Stromal cell of bone marrow (primary cell): ENCODE measurements at regions not wholly inside any gene's neighbourhood (a gene's known extent, or its start where the extent isn't known, plus 50 kb on each side); places are given as distances from the start of the nearest gene placed in this dataset.
A peak's percentile ranks its signal among the peaks of the same experiment; 100 is the strongest.

Source experiments
- DNase-seq: peaks from one replicate; pipeline ENCODE4 v3.0.0-alpha.2; 2012; ENCODE audit warnings: low read depth

DNA sequence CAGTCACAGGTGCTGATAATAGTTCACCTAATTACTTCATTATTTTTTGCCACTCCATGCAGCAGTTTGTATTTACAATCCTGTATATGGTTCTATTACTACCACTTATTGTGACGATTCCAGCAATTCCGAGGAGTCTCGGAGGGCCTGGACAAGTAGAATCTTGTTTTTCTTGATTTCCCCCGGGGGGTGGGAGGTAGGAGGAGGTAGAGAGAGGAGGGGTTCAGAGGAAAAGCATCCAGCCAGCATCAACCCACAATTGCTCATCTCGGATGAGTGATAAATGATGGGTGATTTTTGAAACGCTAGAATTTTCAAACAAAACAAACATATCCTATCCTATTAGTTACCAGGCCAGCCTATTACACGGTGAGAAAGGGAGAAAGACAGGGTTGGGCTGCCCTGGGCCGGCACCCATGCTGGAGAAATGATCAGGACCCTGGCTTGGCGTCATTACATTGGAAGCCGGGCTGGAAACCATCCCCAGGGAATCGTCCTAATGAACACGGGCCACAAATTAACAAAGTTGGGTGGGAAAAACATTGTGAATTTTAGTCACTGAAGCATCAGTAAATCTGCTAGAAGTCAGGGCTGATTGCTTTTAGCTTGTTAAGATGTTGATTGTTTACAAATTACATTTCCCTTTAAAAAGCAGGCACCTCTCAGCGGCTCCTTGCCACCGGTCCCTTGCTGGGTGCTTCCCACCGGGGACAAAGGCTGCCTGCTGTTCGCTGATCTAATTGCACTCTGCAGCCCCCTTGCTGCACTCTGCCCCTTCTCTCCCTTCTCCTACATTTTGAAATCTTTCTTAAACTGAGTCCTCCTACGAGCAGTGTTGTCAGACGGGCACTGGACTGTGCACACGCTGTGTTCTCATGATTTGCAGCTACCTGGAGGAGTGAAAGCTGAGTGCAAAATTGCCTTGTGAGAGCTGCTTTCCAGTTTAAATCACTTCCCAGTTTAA, 95.5 kb downstream of the FAM204A start:
- DNase-seq, result no peak

GRCh38 chr10:118243907-118244306, 98.2 kb downstream of the FAM204A start:
- no peak for DNase-seq

DNA sequence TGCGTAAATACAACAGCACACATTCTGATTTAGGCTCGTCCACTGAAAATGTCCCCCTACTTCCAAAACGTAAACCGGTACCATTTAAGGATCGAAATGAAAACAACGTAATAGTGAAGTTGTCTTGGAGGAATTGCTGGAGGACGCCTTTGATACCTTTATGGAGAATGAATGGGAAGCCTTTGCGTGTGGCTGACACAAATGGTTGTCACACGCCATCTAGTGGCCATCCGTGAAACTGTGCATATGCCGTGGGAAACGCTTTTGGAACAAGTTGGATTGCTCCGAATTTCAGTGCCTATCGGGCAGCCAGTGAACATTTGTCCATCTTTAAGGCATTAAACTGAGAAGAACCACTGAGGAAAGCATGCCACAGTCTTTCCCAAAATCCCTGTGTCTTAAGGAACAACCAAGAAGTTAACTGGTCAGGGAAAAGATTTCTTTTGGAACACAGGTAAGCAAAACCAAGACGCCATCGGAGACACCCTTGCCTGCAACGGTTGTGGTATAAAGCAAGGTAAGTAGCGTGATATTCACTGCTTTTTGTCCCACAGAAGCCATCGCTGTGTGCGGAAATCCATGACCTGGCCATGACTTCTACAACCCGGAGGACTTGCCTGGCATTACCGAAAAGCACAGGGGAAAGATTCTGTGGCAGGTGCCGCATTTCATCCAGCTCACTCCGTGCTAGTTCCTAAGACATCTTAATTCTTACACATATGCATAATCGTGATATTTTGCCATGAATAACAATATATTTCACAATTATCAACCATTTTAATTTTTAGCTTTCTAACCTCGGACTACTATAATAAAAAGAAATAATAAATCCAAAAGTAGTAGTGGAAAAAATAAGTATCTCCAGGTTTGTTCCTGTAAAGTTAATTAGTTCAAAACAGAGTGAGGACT, 100.6 kb downstream of the FAM204A start:
- peak; percentile 71 for DNase-seq

- DNase-seq, result no peak
Measured at GRCh38 chr10:118239236-118239630, 102.9 kb downstream of the FAM204A start.

DNA sequence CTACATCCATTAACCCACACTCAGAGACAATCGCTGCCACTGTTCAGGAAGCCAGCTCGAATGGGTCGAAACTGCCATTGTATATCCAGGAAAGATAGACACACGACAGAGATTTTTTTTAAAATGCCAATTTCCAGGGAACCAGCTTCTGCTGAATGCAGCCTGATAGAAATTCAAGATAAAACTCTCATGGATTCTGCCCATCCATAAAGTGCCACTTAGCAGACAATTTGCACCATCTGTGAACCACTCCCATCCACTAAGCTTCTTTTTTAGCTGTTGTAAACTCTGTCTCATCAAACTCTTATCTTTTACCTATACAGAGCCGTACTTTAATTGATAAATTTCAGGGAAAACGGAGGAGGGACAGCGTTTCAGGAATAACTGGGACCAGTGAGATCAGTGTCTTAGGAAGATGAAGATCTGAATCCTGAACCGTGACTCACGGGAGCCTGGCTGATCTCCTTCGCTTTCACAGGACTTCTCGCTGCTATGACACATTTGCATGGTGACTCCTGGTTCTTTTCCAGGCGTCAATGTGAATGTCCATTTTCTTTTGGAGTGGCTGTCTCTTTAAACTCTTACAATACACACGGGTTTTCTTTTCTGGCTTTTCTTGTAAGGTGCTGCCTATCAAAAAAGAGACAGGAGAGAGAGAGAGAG, 103.4 kb downstream of the FAM204A start:
- DNase-seq, result peak; percentile 14

DNA sequence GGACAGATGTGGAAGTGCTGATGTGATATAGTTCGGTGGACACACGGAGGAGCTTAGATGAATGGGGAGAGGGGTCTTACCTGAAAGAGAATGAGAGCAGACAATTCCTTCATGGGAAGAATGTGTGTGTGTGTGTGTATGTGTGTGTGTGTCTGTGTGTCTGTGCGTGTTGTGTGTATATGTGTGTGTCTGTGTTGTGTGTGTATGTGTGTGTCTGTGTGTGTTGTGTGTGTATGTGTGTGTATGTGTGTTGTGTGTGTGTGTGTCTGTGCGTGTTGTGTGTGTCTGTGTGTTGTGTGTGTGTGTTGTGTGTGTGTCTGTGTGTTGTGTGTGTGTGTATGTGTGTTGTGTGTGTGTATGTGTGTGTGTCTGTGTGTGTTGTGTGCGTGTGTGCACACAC, 104.2 kb downstream of the FAM204A start:
- no peak for DNase-seq

GRCh38 chr10:118234683-118235082, 107.4 kb downstream of the FAM204A start:
- DNase-seq, result no peak

DNA sequence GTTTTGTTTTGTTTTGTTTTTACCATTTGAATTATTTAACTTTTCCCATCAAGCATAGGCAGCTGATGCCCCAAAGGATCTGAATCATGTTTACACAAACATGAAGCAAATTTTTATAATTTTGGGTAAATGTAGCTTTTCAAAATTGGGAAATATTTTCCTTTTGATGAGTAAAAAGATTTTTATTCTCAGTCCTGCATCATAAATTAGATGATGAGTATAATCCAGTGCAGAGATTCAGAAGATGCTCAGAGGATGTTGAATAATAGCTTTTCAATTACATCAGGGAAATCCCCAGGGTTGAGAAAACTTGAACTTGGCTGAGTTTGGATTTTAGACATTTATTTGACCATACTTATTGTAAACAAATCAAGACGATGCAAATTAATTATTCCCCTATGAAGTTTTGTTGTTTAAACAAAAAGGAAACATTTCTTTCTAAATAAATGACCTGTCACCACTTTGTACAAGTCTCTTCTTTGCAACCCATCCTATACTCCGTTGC, 121.7 kb downstream of the FAM204A start:
- no peak for DNase-seq

- no peak for DNase-seq
Measured at GRCh38 chr10:118218562-118218961, 123.6 kb downstream of the FAM204A start.

- DNase-seq, result no peak
Measured at GRCh38 chr10:118216571-118217170, 125.5 kb downstream of the FAM204A start.

- DNase-seq, result no peak
Measured at GRCh38 chr10:118216020-118216419, 126.1 kb downstream of the FAM204A start.

GRCh38 chr10:118214776-118215175, 127.3 kb downstream of the FAM204A start:
- no peak for DNase-seq

DNA sequence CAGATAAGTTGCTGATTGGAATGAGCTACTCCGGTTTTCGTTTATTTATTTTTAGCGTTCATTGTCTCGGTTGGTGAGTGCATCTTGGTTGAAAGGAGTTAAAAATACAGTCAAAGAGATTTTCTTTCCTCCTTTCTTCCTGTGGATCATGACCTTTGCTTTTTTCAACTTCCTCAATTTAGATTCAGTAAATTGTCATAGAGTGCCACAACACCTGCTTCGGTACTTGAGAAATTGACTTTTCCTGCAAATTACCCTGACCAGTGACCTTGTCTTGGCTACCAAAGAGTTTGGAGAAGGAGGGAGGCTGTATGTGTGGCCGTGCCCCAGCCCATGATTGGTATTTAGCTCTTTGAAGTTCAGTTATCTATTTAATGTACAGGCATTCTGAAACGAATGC, 128.7 kb downstream of the FAM204A start:
- DNase-seq, result no peak

DNA sequence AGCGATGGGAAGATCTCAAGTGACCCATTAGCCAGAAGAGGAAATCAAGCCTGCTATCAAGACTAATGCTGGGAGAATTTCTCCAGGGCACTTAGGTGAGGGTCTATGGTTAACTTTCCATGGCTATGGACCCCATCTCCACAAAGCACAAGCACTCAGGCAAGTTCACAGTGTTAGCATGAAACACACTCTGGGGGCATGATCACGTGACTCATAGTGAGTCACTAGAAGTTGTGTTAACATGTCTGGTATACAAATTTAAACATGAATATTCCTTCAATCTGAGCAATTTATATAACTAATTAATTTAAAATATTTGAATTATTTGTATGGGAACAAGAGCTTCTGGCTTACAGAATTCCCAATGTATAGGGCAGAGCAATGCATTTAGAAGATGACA, 131.8 kb downstream of the FAM204A start:
- peak; percentile 19 for DNase-seq

DNA sequence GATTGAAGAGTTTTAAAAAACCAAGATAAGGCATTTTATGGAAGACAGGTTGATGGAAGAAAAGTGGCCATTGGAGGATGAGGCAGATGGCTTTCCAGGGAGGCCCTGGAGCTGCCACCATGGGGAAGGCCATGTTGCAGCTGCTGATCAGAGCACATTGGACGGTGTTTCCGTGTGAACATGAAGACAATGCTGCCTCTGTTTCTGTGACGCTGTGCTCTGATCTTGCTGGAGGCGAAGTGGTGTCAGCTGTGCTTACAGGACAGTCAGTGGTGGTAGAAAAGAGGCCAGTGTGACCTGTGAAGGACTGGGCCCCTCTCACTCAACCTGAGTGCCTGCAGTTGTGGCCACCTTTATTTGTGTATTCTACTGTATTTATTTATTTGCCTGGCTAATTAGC, 132.9 kb downstream of the FAM204A start:
- no peak for DNase-seq

DNA sequence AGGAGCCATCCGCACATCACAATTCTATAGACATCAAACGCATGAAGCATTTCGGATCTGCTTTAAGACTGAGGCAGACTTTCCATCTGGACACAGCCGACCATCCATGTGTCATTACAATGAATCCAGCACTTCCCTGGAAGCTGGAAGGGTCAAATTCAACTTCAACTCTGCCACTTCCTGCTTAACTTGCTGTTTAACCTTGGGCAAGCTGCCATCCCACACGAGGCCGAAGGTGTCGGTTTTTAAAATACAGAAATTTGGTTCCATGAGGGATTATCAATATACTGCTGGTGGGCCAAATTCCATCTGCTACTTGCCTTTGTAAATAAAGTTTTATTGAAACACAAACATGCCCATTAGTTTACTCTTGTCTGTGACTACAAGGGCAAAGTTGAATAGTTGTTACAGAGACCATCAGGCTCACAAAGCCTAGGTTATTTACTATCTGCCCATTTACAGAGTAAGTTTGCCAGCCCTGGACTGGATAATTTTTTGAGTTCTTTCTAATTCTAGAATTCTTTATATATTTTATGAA, 134.6 kb downstream of the FAM204A start:
- no peak for DNase-seq

GRCh38 chr10:118204292-118204943, 137.7 kb downstream of the FAM204A start:
- DNase-seq, result no peak

GRCh38 chr10:118203461-118203860, 138.7 kb downstream of the FAM204A start:
- no peak for DNase-seq

DNA sequence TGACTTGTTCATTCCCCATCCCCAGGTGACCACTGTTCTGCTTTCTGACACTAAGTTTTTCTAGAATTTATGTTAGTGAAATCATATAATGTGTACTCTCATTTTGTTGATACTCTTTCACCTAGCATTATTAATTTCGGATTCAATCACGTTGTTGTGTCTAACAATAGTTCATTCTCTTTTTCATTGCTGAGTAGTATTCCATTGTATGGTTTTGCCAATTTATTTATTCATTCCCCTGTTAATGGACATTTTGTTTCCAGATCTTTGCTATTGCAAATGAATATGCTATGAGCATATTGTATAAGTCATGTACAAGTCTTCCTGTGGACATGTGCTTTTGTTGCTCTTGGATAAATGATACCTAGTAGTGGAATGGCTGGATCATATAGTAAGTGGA, 146.4 kb downstream of the FAM204A start:
- DNase-seq, result no peak

DNA sequence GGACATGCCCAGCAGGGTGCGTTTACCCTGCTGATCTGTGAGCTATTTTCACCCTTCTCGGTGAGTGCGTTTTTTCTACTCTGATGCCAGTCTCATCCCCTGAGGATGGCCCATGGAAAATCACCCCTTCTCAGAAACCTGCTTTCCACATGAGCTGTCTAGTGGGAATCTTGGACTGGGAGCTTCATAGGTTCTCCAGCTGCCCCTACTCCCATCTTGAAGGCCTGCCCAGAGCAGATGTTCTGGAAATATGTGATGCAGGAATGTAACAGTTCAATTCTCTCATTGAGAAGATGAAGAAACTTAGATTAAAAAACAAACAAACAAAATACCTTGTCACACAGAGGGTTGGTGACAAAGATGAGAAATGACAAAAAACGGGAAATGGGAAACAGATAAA, 146.9 kb upstream of the RAB11FIP2 start:
- no peak for DNase-seq

GRCh38 chr10:118181021-118181420, 134.3 kb upstream of the RAB11FIP2 start:
- no peak for DNase-seq
